ENCODE measurements at regions not wholly inside any gene's neighbourhood (a gene's known extent, or its start where the extent isn't known, plus 50 kb on each side); places are given as distances from the start of the nearest gene placed in this dataset.

DNA sequence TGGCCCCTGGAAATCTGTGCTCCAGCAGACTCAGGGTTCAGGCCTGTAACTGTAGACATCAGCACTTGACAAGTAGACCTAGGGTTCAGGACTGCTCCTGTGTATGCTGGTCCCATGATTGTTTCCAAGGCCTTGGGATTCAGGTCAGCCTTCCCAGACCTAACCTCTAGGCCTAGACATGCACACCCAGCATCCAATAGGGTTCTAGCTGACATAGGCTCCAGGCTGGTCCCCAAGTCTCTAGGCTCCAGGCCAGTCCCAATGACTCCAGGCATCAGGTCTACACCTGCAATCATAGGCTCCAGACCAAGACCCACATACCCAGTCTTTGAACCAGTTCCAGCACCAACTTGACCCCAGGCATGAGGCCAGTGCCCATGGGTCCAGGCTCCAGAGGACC, 166.2 kb upstream of the GRIA4 start:
- TF ChIP-seq, protein P1, sequence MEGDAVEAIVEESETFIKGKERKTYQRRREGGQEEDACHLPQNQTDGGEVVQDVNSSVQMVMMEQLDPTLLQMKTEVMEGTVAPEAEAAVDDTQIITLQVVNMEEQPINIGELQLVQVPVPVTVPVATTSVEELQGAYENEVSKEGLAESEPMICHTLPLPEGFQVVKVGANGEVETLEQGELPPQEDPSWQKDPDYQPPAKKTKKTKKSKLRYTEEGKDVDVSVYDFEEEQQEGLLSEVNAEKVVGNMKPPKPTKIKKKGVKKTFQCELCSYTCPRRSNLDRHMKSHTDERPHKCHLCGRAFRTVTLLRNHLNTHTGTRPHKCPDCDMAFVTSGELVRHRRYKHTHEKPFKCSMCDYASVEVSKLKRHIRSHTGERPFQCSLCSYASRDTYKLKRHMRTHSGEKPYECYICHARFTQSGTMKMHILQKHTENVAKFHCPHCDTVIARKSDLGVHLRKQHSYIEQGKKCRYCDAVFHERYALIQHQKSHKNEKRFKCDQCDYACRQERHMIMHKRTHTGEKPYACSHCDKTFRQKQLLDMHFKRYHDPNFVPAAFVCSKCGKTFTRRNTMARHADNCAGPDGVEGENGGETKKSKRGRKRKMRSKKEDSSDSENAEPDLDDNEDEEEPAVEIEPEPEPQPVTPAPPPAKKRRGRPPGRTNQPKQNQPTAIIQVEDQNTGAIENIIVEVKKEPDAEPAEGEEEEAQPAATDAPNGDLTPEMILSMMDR (IDR thresholded peaks at IDR 0.05): no peak
- TF ChIP-seq POLR2A (IDR thresholded peaks at IDR 0.05): no peak
